BLaER1 (cell line): ENCODE measurements at regions not wholly inside any gene's neighbourhood (a gene's known extent, or its start where the extent isn't known, plus 50 kb on each side); places are given as distances from the start of the nearest gene placed in this dataset.

Experiments
- H3K27ac ChIP-seq: shearing (Covaris generic); formaldehyde crosslinking; 2 replicates; pipeline ENCODE4 v1.8.1; 2022
- H3K27me3 ChIP-seq: shearing (Covaris generic); formaldehyde crosslinking; 2 replicates; pipeline ENCODE4 v1.8.1; 2022
- H3K36me3 ChIP-seq: shearing (Covaris generic); formaldehyde crosslinking; 2 replicates; pipeline ENCODE4 v1.8.1; 2022
- H3K4me1 ChIP-seq: shearing (Covaris generic); formaldehyde crosslinking; 2 replicates; pipeline ENCODE4 v1.8.1; 2022
- H3K4me2 ChIP-seq: shearing (Covaris generic); formaldehyde crosslinking; 2 replicates; pipeline ENCODE4 v1.8.1; 2022
- H3K4me3 ChIP-seq: shearing (Covaris generic); formaldehyde crosslinking; 2 replicates; pipeline ENCODE4 v1.8.1; 2022
- H3K9ac ChIP-seq: shearing (Covaris generic); formaldehyde crosslinking; 2 replicates; pipeline ENCODE4 v1.8.1; 2022
- H3K9me3 ChIP-seq: shearing (Covaris generic); formaldehyde crosslinking; 2 replicates; pipeline ENCODE4 v1.8.1; 2022
- H4K20me1 ChIP-seq: shearing (Covaris generic); formaldehyde crosslinking; 2 replicates; pipeline ENCODE4 v1.8.1; 2022
- Cebpa-rat ChIP-seq: shearing (Covaris generic); IDR thresholded peaks from 2 replicates; pipeline ENCODE4 v1.8.1; 2022

GRCh38 chr2:236787885-236788284 lies 218.3 kb downstream of the ACKR3 start:
- H3K4me1 ChIP-seq: peaks cover 18% of the 10 kb centered on the region
- H3K27ac ChIP-seq: no peak overlapping the region
- H3K4me2 ChIP-seq: peak overlapping the region; percentile 15
- no peak overlapping the region for H3K9ac ChIP-seq
- TF ChIP-seq Cebpa-rat: no peak
- no peak overlapping the region for H3K4me3 ChIP-seq
- no peaks in the 10 kb centered on the region for H3K36me3 ChIP-seq
- no peaks in the 10 kb centered on the region for H3K27me3 ChIP-seq
- H3K9me3 ChIP-seq: no peaks in the 10 kb centered on the region; the same call in 1 of the 2 replicates
- H4K20me1 ChIP-seq: no peaks in the 10 kb centered on the region

- Histone ChIP-seq H3K27ac (no peak overlapping the region), H3K27me3 (no peaks in the 10 kb centered on the region), H3K4me2 (no peak overlapping the region), H3K4me3 (no peak overlapping the region), H4K20me1 (no peaks in the 10 kb centered on the region), H3K9me3 (no peaks in the 10 kb centered on the region; the same call in 1 of the 2 replicates), H3K4me1 (peaks cover 18% of the 10 kb centered on the region), H3K9ac (no peak overlapping the region), H3K36me3 (no peaks in the 10 kb centered on the region)
- no peak for TF ChIP-seq Cebpa-rat
Observed at GRCh38 chr2:236790963-236791362, 221.3 kb downstream of the ACKR3 start.

- no peaks in the 10 kb centered on the region for H3K27me3 ChIP-seq
- no peak overlapping the region for H3K27ac ChIP-seq
- H3K9ac ChIP-seq: no peak overlapping the region
- no peak overlapping the region for H3K4me2 ChIP-seq
- no peak for TF ChIP-seq Cebpa-rat
- H3K9me3 ChIP-seq: no peaks in the 10 kb centered on the region
- H4K20me1 ChIP-seq: no peaks in the 10 kb centered on the region
- no peak overlapping the region for H3K4me3 ChIP-seq
- no peaks in the 10 kb centered on the region for H3K36me3 ChIP-seq
- H3K4me1 ChIP-seq: no peaks in the 10 kb centered on the region
Observed at GRCh38 chr2:236793023-236794011, 223.7 kb downstream of the ACKR3 start.

- no peak for TF ChIP-seq Cebpa-rat
- no peaks in the 10 kb centered on the region for H3K27me3 ChIP-seq
- no peaks in the 10 kb centered on the region for H3K9me3 ChIP-seq
- H4K20me1 ChIP-seq: no peaks in the 10 kb centered on the region
- no peaks in the 10 kb centered on the region for H3K36me3 ChIP-seq
- no peak overlapping the region for H3K27ac ChIP-seq
- H3K4me1 ChIP-seq: no peaks in the 10 kb centered on the region
- H3K4me3 ChIP-seq: no peak overlapping the region
- no peak overlapping the region for H3K9ac ChIP-seq
- no peak overlapping the region for H3K4me2 ChIP-seq
Observed at GRCh38 chr2:236794176-236794957, 224.7 kb downstream of the ACKR3 start.

GRCh38 chr2:236795169-236795860 lies 225.7 kb downstream of the ACKR3 start:
- H4K20me1 ChIP-seq: no peaks in the 10 kb centered on the region
- H3K4me1 ChIP-seq: no peaks in the 10 kb centered on the region
- no peaks in the 10 kb centered on the region for H3K9me3 ChIP-seq
- no peak overlapping the region for H3K4me2 ChIP-seq
- no peak overlapping the region for H3K9ac ChIP-seq
- TF ChIP-seq Cebpa-rat: no peak
- H3K36me3 ChIP-seq: no peaks in the 10 kb centered on the region
- H3K27me3 ChIP-seq: no peaks in the 10 kb centered on the region
- no peak overlapping the region for H3K27ac ChIP-seq
- H3K4me3 ChIP-seq: no peak overlapping the region

GRCh38 chr2:236795861-236796219 lies 226.2 kb downstream of the ACKR3 start:
- Histone ChIP-seq H4K20me1 (no peaks in the 10 kb centered on the region), H3K27ac (no peak overlapping the region), H3K36me3 (no peaks in the 10 kb centered on the region), H3K9ac (no peak overlapping the region), H3K4me1 (no peaks in the 10 kb centered on the region), H3K27me3 (no peaks in the 10 kb centered on the region), H3K4me2 (no peak overlapping the region), H3K4me3 (no peak overlapping the region), H3K9me3 (no peaks in the 10 kb centered on the region)
- TF ChIP-seq Cebpa-rat: no peak

- no peak for TF ChIP-seq Cebpa-rat
- H3K4me3 ChIP-seq: no peak overlapping the region
- H4K20me1 ChIP-seq: no peaks in the 10 kb centered on the region
- H3K9ac ChIP-seq: no peak overlapping the region
- H3K27ac ChIP-seq: no peak overlapping the region
- H3K9me3 ChIP-seq: no peaks in the 10 kb centered on the region
- no peaks in the 10 kb centered on the region for H3K36me3 ChIP-seq
- no peak overlapping the region for H3K4me2 ChIP-seq
- no peaks in the 10 kb centered on the region for H3K4me1 ChIP-seq
- H3K27me3 ChIP-seq: no peaks in the 10 kb centered on the region
Observed at GRCh38 chr2:236796236-236796635, 226.6 kb downstream of the ACKR3 start.

- Histone ChIP-seq H3K9ac (no peak overlapping the region), H3K4me1 (no peaks in the 10 kb centered on the region), H3K4me3 (no peak overlapping the region), H4K20me1 (no peaks in the 10 kb centered on the region), H3K9me3 (no peaks in the 10 kb centered on the region), H3K4me2 (no peak overlapping the region), H3K27me3 (no peaks in the 10 kb centered on the region), H3K27ac (no peak overlapping the region), H3K36me3 (no peaks in the 10 kb centered on the region)
- no peak for TF ChIP-seq Cebpa-rat
Observed at GRCh38 chr2:236797411-236797810, 227.8 kb downstream of the ACKR3 start.

- H3K9me3 ChIP-seq: peaks cover 3% of the 10 kb centered on the region; the same call in 1 of the 2 replicates
- TF ChIP-seq Cebpa-rat: no peak
Observed at GRCh38 chr2:236798491-236798890, 228.9 kb downstream of the ACKR3 start.

More at GRCh38 chr2:236798491-236798890, 228.9 kb downstream of the ACKR3 start:
- no peaks in the 10 kb centered on the region for H3K27me3 ChIP-seq
- no peak overlapping the region for H3K27ac ChIP-seq
- no peak overlapping the region for H3K9ac ChIP-seq
- H3K4me1 ChIP-seq: no peaks in the 10 kb centered on the region
- H3K4me2 ChIP-seq: no peak overlapping the region
- H3K36me3 ChIP-seq: no peaks in the 10 kb centered on the region
- H3K4me3 ChIP-seq: no peak overlapping the region
- H4K20me1 ChIP-seq: no peaks in the 10 kb centered on the region
